GM23338 (cell line): ENCODE measurements at regions not wholly inside any gene's neighbourhood (a gene's known extent, or its start where the extent isn't known, plus 50 kb on each side); places are given as distances from the start of the nearest gene placed in this dataset.

Source experiments
- ATAC-seq: fragments of 200-7000 bp; cut with Tn5 transposase; 3 replicates; pipeline ENCODE4 v1.9.1; 2020
- DNase-seq: peaks from one replicate; pipeline ENCODE4 v3.0.0-alpha.2; 2015; ENCODE audit warnings: low spot score
- H2AFZ ChIP-seq: fragments of 200-600 bp; sonication (generic); 2 replicates; pipeline ENCODE4 v1.8.0; 2016; ENCODE audit warnings: antibody characterized with exemption, mild to moderate bottlenecking, moderate library complexity
- H3F3A ChIP-seq: fragments of 200-600 bp; sonication (generic); replicated peaks from 2 replicates; pipeline ENCODE4 v1.8.0; 2017; ENCODE audit warnings: antibody characterized with exemption, mixed run types, low read depth
- H3K27ac ChIP-seq: fragments of 200-600 bp; sonication (generic); 2 replicates; pipeline ENCODE4 v1.6.1; 2016; ENCODE audit warnings: low read depth
- H3K27me3 ChIP-seq: fragments of 200-600 bp; sonication (generic); 2 replicates; pipeline ENCODE4 v1.8.0; 2016; ENCODE audit warnings: mild to moderate bottlenecking, mixed run types, moderate library complexity; ENCODE audit not compliant: insufficient read depth
- H3K36me3 ChIP-seq: fragments of 200-600 bp; sonication (generic); 2 replicates; pipeline ENCODE4 v1.8.0; 2016; ENCODE audit warnings: mild to moderate bottlenecking; ENCODE audit not compliant: insufficient read depth
- H3K4me1 ChIP-seq: fragments of 200-600 bp; sonication (generic); 2 replicates; pipeline ENCODE4 v1.8.0; 2016; ENCODE audit warnings: mild to moderate bottlenecking, moderate library complexity; ENCODE audit not compliant: insufficient read depth
- H3K4me2 ChIP-seq: fragments of 200-600 bp; sonication (generic); 2 replicates; pipeline ENCODE4 v1.7.1; 2017; ENCODE audit warnings: mixed run types
- H3K4me3 ChIP-seq: fragments of 200-600 bp; sonication (generic); 2 replicates; pipeline ENCODE4 v1.6.1; 2016; ENCODE audit warnings: mixed run types
- H3K79me2 ChIP-seq: fragments of 200-600 bp; sonication (generic); replicated peaks from 2 replicates; pipeline ENCODE4 v1.8.0; 2017; ENCODE audit warnings: mild to moderate bottlenecking; ENCODE audit not compliant: insufficient read depth
- H3K9me2 ChIP-seq: fragments of 200-600 bp; sonication (generic); 2 replicates; pipeline ENCODE4 v1.8.0; 2017; ENCODE audit not compliant: insufficient read depth
- H4K20me1 ChIP-seq: fragments of 200-600 bp; sonication (generic); replicated peaks from 2 replicates; pipeline ENCODE4 v1.8.0; 2017; ENCODE audit warnings: mild to moderate bottlenecking; ENCODE audit not compliant: insufficient read depth
- H3K27ac Mint-ChIP-seq: 2 replicates; pipeline ENCODE4 v1.8.0; 2020; ENCODE audit warnings: inconsistent platforms, mild to moderate bottlenecking, moderate library complexity, mixed read lengths
- H3K27me3 Mint-ChIP-seq: 3 replicates; pipeline ENCODE4 v1.8.0; 2022; ENCODE audit warnings: low read depth, mild to moderate bottlenecking, moderate library complexity, mixed read lengths, inconsistent platforms; ENCODE audit not compliant: insufficient read depth, poor library complexity
- H3K36me3 Mint-ChIP-seq: 3 replicates; pipeline ENCODE4 v1.8.0; 2021; ENCODE audit warnings: low read depth, mild to moderate bottlenecking, inconsistent platforms, moderate library complexity, mixed read lengths
- H3K4me1 Mint-ChIP-seq: 3 replicates; pipeline ENCODE4 v1.8.0; 2020; ENCODE audit warnings: mild to moderate bottlenecking, inconsistent platforms, mixed read lengths
- H3K4me3 Mint-ChIP-seq: 3 replicates; pipeline ENCODE4 v1.8.0; 2021; ENCODE audit warnings: moderate library complexity, mild to moderate bottlenecking, inconsistent platforms, mixed read lengths
- H3K9me3 Mint-ChIP-seq: 3 replicates; pipeline ENCODE4 v1.8.0; 2020; ENCODE audit warnings: moderate library complexity, mild to moderate bottlenecking, inconsistent platforms, mixed read lengths
- CREB1 ChIP-seq: fragments of 250-450 bp; sonication (Bioruptor Pico); IDR thresholded peaks from 2 replicates; pipeline ENCODE4 v1.5.0; 2020; ENCODE audit warnings: low read depth, mild to moderate bottlenecking, moderate library complexity
- EZH2 ChIP-seq: fragments of 200-600 bp; sonication (generic); IDR thresholded peaks from one replicate; pipeline ENCODE4 v1.8.0; 2017; ENCODE audit warnings: antibody characterized with exemption, mild to moderate bottlenecking, low read depth; ENCODE audit not compliant: unreplicated experiment
- EZH2phosphoT487 ChIP-seq: fragments of 200-600 bp; sonication (generic); IDR thresholded peaks from one replicate; pipeline ENCODE4 v1.8.1; 2018; ENCODE audit warnings: antibody characterized with exemption; ENCODE audit not compliant: unreplicated experiment
- JUNB ChIP-seq: IDR thresholded peaks from one replicate; pipeline ENCODE4 v1.6.1; 2016; ENCODE audit warnings: antibody characterized with exemption; ENCODE audit not compliant: unreplicated experiment
- NANOG ChIP-seq: IDR thresholded peaks from 2 replicates; pipeline ENCODE4 v1.6.1; 2016; ENCODE audit warnings: antibody characterized with exemption, borderline replicate concordance
- POLR2AphosphoS5 ChIP-seq: IDR thresholded peaks from 2 replicates; pipeline ENCODE4 v1.6.1; 2016; ENCODE audit warnings: antibody characterized with exemption, low read depth
- STAT1 ChIP-seq: IDR thresholded peaks from one replicate; pipeline ENCODE4 v1.6.1; 2016; ENCODE audit warnings: antibody characterized with exemption; ENCODE audit not compliant: unreplicated experiment
- ZNF114 ChIP-seq: fragments of 250-450 bp; sonication (Bioruptor Pico); IDR thresholded peaks from 2 replicates; pipeline ENCODE4 v1.5.0; 2020; ENCODE audit warnings: mild to moderate bottlenecking, moderate library complexity
- ZNF331 ChIP-seq: fragments of 250-450 bp; sonication (Bioruptor Pico); IDR thresholded peaks from 2 replicates; pipeline ENCODE4 v1.5.0; 2020; ENCODE audit warnings: low read depth, mild to moderate bottlenecking, moderate library complexity
- TF ChIP-seq, protein P1 (sequence below), 2 experiments: fragments of 200-600 bp in 1 of 2; sonication (generic) in 1 of 2; conservative IDR thresholded peaks; 2 replicates each; pipeline versions ENCODE4 v1.5.1 to v1.6.1; 2016 to 2017; ENCODE audit warnings: antibody characterized with exemption in 2 of 2, low read depth in 2 of 2, mild to moderate bottlenecking in 2 of 2, moderate library complexity in 1 of 2
- TF ChIP-seq, protein P2 (sequence below): fragments of 250-450 bp; sonication (Bioruptor Pico); IDR thresholded peaks from 2 replicates; pipeline ENCODE4 v1.5.0; 2020; ENCODE audit warnings: mild to moderate bottlenecking, moderate library complexity
- TF ChIP-seq, protein P3 (sequence below): IDR thresholded peaks from 2 replicates; pipeline ENCODE4 v1.6.1; 2016; ENCODE audit warnings: antibody characterized with exemption
- TF ChIP-seq, protein P4 (sequence below): IDR thresholded peaks from one replicate; pipeline ENCODE4 v1.6.1; 2018; ENCODE audit warnings: antibody characterized with exemption; ENCODE audit not compliant: unreplicated experiment

DNA sequence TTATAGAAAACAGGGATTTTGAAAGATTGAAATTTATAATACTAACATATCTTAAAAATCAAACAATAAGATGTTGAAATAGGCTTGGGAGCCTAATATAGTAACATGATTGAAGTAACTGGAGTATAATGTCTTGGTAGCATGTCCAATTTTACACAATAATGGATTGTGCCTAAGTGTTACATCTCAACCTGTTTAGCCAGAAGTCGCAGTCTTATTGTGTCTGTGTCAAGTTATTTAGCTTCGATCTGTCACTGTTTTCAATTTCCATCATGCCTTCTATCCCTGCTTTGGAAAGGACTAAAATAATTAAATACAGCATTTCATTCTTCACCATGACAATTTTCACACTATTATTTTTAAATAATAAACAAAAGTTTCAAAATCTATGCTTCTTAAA lies 1352.2 kb downstream of the SI start:
- no peak for DNase-seq

More for the DNA sequence above, 1352.2 kb downstream of the SI start:
- H3K36me3 Mint-ChIP-seq: peaks cover 23% of the 10 kb centered on the region
- Histone ChIP-seq H3K9me2 (no peaks in the 10 kb centered on the region), H3K4me1 (peaks cover 13% of the 10 kb centered on the region), H3K4me2 (no peak overlapping the region), H3K79me2 (no peaks in the 10 kb centered on the region), H2AFZ (no peak overlapping the region), H3F3A (no peaks in the 10 kb centered on the region), H4K20me1 (no peaks in the 10 kb centered on the region), H3K4me3 (no peak overlapping the region), H3K36me3 (no peaks in the 10 kb centered on the region), H3K27me3 (no peaks in the 10 kb centered on the region), H3K27ac (no peak overlapping the region)
- TF ChIP-seq STAT1 (no peak), EZH2 (no peak), ZNF331 (CRISPR knock-in tag) (no peak), ZNF114 (CRISPR knock-in tag) (no peak), CREB1 (CRISPR knock-in tag) (no peak), POLR2AphosphoS5 (no peak), NANOG (no peak), EZH2phosphoT487 (no peak), JUNB (no peak)
- TF ChIP-seq, protein P1, sequence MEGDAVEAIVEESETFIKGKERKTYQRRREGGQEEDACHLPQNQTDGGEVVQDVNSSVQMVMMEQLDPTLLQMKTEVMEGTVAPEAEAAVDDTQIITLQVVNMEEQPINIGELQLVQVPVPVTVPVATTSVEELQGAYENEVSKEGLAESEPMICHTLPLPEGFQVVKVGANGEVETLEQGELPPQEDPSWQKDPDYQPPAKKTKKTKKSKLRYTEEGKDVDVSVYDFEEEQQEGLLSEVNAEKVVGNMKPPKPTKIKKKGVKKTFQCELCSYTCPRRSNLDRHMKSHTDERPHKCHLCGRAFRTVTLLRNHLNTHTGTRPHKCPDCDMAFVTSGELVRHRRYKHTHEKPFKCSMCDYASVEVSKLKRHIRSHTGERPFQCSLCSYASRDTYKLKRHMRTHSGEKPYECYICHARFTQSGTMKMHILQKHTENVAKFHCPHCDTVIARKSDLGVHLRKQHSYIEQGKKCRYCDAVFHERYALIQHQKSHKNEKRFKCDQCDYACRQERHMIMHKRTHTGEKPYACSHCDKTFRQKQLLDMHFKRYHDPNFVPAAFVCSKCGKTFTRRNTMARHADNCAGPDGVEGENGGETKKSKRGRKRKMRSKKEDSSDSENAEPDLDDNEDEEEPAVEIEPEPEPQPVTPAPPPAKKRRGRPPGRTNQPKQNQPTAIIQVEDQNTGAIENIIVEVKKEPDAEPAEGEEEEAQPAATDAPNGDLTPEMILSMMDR (conservative IDR thresholded peaks at IDR 0.05; ENCODE audit: low read depth in 2 of 2): no peak
- TF ChIP-seq, protein P2, sequence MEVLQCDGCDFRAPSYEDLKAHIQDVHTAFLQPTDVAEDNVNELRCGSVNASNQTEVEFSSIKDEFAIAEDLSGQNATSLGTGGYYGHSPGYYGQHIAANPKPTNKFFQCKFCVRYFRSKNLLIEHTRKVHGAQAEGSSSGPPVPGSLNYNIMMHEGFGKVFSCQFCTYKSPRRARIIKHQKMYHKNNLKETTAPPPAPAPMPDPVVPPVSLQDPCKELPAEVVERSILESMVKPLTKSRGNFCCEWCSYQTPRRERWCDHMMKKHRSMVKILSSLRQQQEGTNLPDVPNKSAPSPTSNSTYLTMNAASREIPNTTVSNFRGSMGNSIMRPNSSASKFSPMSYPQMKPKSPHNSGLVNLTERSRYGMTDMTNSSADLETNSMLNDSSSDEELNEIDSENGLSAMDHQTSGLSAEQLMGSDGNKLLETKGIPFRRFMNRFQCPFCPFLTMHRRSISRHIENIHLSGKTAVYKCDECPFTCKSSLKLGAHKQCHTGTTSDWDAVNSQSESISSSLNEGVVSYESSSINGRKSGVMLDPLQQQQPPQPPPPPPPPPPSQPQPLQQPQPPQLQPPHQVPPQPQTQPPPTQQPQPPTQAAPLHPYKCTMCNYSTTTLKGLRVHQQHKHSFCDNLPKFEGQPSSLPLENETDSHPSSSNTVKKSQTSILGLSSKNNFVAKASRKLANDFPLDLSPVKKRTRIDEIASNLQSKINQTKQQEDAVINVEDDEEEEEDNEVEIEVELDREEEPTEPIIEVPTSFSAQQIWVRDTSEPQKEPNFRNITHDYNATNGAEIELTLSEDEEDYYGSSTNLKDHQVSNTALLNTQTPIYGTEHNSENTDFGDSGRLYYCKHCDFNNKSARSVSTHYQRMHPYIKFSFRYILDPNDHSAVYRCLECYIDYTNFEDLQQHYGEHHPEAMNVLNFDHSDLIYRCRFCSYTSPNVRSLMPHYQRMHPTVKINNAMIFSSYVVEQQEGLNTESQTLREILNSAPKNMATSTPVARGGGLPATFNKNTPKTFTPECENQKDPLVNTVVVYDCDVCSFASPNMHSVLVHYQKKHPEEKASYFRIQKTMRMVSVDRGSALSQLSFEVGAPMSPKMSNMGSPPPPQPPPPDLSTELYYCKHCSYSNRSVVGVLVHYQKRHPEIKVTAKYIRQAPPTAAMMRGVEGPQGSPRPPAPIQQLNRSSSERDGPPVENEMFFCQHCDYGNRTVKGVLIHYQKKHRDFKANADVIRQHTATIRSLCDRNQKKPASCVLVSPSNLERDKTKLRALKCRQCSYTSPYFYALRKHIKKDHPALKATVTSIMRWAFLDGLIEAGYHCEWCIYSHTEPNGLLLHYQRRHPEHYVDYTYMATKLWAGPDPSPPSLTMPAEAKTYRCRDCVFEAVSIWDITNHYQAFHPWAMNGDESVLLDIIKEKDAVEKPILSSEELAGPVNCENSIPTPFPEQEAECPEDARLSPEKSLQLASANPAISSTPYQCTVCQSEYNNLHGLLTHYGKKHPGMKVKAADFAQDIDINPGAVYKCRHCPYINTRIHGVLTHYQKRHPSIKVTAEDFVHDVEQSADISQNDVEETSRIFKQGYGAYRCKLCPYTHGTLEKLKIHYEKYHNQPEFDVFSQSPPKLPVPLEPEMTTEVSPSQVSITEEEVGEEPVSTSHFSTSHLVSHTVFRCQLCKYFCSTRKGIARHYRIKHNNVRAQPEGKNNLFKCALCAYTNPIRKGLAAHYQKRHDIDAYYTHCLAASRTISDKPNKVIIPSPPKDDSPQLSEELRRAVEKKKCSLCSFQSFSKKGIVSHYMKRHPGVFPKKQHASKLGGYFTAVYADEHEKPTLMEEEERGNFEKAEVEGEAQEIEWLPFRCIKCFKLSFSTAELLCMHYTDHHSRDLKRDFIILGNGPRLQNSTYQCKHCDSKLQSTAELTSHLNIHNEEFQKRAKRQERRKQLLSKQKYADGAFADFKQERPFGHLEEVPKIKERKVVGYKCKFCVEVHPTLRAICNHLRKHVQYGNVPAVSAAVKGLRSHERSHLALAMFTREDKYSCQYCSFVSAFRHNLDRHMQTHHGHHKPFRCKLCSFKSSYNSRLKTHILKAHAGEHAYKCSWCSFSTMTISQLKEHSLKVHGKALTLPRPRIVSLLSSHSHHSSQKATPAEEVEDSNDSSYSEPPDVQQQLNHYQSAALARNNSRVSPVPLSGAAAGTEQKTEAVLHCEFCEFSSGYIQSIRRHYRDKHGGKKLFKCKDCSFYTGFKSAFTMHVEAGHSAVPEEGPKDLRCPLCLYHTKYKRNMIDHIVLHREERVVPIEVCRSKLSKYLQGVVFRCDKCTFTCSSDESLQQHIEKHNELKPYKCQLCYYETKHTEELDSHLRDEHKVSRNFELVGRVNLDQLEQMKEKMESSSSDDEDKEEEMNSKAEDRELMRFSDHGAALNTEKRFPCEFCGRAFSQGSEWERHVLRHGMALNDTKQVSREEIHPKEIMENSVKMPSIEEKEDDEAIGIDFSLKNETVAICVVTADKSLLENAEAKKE: no peak
- TF ChIP-seq, protein P3, sequence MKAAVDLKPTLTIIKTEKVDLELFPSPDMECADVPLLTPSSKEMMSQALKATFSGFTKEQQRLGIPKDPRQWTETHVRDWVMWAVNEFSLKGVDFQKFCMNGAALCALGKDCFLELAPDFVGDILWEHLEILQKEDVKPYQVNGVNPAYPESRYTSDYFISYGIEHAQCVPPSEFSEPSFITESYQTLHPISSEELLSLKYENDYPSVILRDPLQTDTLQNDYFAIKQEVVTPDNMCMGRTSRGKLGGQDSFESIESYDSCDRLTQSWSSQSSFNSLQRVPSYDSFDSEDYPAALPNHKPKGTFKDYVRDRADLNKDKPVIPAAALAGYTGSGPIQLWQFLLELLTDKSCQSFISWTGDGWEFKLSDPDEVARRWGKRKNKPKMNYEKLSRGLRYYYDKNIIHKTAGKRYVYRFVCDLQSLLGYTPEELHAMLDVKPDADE: no peak
- TF ChIP-seq, protein P4, sequence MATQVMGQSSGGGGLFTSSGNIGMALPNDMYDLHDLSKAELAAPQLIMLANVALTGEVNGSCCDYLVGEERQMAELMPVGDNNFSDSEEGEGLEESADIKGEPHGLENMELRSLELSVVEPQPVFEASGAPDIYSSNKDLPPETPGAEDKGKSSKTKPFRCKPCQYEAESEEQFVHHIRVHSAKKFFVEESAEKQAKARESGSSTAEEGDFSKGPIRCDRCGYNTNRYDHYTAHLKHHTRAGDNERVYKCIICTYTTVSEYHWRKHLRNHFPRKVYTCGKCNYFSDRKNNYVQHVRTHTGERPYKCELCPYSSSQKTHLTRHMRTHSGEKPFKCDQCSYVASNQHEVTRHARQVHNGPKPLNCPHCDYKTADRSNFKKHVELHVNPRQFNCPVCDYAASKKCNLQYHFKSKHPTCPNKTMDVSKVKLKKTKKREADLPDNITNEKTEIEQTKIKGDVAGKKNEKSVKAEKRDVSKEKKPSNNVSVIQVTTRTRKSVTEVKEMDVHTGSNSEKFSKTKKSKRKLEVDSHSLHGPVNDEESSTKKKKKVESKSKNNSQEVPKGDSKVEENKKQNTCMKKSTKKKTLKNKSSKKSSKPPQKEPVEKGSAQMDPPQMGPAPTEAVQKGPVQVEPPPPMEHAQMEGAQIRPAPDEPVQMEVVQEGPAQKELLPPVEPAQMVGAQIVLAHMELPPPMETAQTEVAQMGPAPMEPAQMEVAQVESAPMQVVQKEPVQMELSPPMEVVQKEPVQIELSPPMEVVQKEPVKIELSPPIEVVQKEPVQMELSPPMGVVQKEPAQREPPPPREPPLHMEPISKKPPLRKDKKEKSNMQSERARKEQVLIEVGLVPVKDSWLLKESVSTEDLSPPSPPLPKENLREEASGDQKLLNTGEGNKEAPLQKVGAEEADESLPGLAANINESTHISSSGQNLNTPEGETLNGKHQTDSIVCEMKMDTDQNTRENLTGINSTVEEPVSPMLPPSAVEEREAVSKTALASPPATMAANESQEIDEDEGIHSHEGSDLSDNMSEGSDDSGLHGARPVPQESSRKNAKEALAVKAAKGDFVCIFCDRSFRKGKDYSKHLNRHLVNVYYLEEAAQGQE: no peak
- no peak for ATAC-seq
- no peak overlapping the region for H3K4me3 Mint-ChIP-seq
- H3K9me3 Mint-ChIP-seq: peaks cover 21% of the 10 kb centered on the region
- peaks cover under 1% of the 10 kb centered on the region for H3K27me3 Mint-ChIP-seq
- H3K4me1 Mint-ChIP-seq: peaks cover 17% of the 10 kb centered on the region
- no peak overlapping the region for H3K27ac Mint-ChIP-seq
